Vagina (tissue), 2 donors: ENCODE measurements at regions not wholly inside any gene's neighbourhood (a gene's known extent, or its start where the extent isn't known, plus 50 kb on each side); places are given as distances from the start of the nearest gene placed in this dataset.

ENCODE experiments used
- DNase-seq, 2 donors: peaks; one replicate each; pipeline ENCODE4 v3.0.0-alpha.2; 2017; ENCODE audit errors: extremely low spot score in 2 of 2
- H3K27ac ChIP-seq: fragments of 200-600 bp; sonication (generic); one replicate; pipeline ENCODE4 v1.5.1; 2019
- H3K27me3 ChIP-seq: fragments of 200-600 bp; sonication (generic); one replicate; pipeline ENCODE4 v1.5.1; 2019
- H3K36me3 ChIP-seq, 2 donors: fragments of 200-600 bp; sonication (generic); one replicate each; pipeline ENCODE4 v1.5.1; 2017 to 2019
- H3K4me1 ChIP-seq: fragments of 200-600 bp; sonication (generic); one replicate; pipeline ENCODE4 v1.5.1; 2019
- H3K4me3 ChIP-seq, 2 donors: fragments of 200-600 bp; sonication (generic); 1 replicate in 1 of 2; 2 replicates in 1 of 2; pipeline ENCODE4 v1.5.1; 2016 to 2019
- H3K9me3 ChIP-seq: fragments of 200-600 bp; sonication (generic); one replicate; pipeline ENCODE4 v1.5.1; 2019
- CTCF ChIP-seq, 3 experiments: fragments of 450-650 bp in 2 of 3; fragments of 200-600 bp in 1 of 3; sonication (generic) in 1 of 3; IDR thresholded peaks; one replicate each; pipeline ENCODE4 v1.5.1; 2017 to 2019; ENCODE audit warnings: antibody characterized with exemption in 3 of 3, mild to moderate bottlenecking in 2 of 3, moderate library complexity in 2 of 3
- POLR2A ChIP-seq, 2 donors: fragments of 450-650 bp; IDR thresholded peaks; one replicate each; pipeline ENCODE4 v1.6.1; 2017; ENCODE audit warnings: antibody characterized with exemption in 2 of 2, mild to moderate bottlenecking in 2 of 2, moderate library complexity in 2 of 2
- POLR2AphosphoS5 ChIP-seq, 2 donors: sonication (generic); formaldehyde crosslinking; IDR thresholded peaks; one replicate each; pipeline ENCODE4 v1.9.0; 2017; ENCODE audit warnings: antibody characterized with exemption in 2 of 2, mild to moderate bottlenecking in 2 of 2, low read depth in 1 of 2; ENCODE audit not compliant: insufficient read depth in 1 of 2
- intact Hi-C: fragments of 100-400 bp; cut with DNase I; formaldehyde crosslinking; loops from one replicate; pipeline ENCODE4 v1.15.1; 2023

DNA sequence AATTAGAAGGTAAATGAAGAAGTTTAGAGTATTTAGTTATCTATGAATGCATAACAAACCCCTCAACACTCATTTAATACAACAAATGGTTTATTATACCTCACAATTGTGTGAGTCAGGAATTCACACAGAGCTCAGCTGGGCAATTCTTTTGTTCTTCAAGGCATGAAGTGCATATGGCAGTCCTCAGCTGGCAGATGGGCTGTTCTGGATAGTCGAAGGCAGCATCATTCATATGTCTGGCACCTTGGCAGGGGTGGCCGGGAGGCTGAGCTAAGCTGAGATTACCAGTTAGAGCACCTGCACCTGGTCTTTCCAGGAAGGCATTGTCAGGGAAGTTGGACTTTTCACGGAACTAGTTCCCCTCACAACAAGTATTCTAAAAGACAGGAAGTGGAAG lies 286.2 kb upstream of the DUSP10 start:
- intact Hi-C loops, result no loop called here
- no peaks in the 10 kb centered on the region for H3K4me1 ChIP-seq
- no peaks in the 10 kb centered on the region for H3K9me3 ChIP-seq
- no peaks in the 10 kb centered on the region for H3K27me3 ChIP-seq
- TF ChIP-seq CTCF (IDR thresholded peaks at IDR 0.05), result no peak
- no peak for TF ChIP-seq POLR2AphosphoS5 (IDR thresholded peaks at IDR 0.05; ENCODE audit: insufficient read depth in 1 of 2, low read depth in 1 of 2)
- TF ChIP-seq POLR2A (IDR thresholded peaks at IDR 0.05), result no peak
- DNase-seq, result no peak
- H3K36me3 ChIP-seq, result no peaks in the 10 kb centered on the region
- no peak overlapping the region for H3K27ac ChIP-seq
- H3K4me3 ChIP-seq, result no peak overlapping the region

- Histone ChIP-seq H3K27ac (no peak overlapping the region), H3K4me3 (no peak overlapping the region), H3K36me3 (no peaks in the 10 kb centered on the region), H3K9me3 (no peaks in the 10 kb centered on the region), H3K4me1 (no peaks in the 10 kb centered on the region), H3K27me3 (no peaks in the 10 kb centered on the region)
- intact Hi-C loops, result no loop called here
- DNase-seq, result no peak
- no peak for TF ChIP-seq POLR2AphosphoS5 (IDR thresholded peaks at IDR 0.05; ENCODE audit: insufficient read depth in 1 of 2, low read depth in 1 of 2)
- no peak for TF ChIP-seq POLR2A (IDR thresholded peaks at IDR 0.05)
- TF ChIP-seq CTCF (IDR thresholded peaks at IDR 0.05), result no peak
Observed at GRCh38 chr1:222026280-222026679, 284.4 kb upstream of the DUSP10 start.

GRCh38 chr1:222023025-222023424 lies 281.1 kb upstream of the DUSP10 start:
- Histone ChIP-seq H3K4me1 (no peaks in the 10 kb centered on the region), H3K4me3 (no peak overlapping the region), H3K36me3 (no peaks in the 10 kb centered on the region), H3K9me3 (no peaks in the 10 kb centered on the region), H3K27me3 (no peaks in the 10 kb centered on the region), H3K27ac (no peak overlapping the region)
- intact Hi-C loops, result no loop called here
- no peak for DNase-seq
- no peak for TF ChIP-seq CTCF (IDR thresholded peaks at IDR 0.05)
- no peak for TF ChIP-seq POLR2AphosphoS5 (IDR thresholded peaks at IDR 0.05; ENCODE audit: insufficient read depth in 1 of 2, low read depth in 1 of 2)
- no peak for TF ChIP-seq POLR2A (IDR thresholded peaks at IDR 0.05)

DNA sequence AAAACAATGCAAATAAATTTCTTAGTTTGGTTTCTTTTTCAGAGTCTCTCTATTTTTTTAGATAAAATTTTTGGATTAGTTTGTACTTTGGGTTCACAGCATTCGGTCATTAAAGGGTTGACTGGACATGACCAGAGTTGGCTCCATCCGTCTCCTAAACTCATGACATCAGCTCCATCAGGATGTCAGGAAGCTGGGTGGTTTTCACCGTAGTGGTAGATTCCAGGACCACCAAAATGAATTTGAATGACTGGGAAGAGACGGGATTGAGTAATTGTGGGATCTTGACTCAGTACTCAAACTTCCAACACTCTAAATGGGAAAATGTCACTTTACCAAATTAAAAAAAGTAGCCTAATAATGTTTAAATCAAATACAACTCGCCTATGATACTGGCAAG lies 279.2 kb upstream of the DUSP10 start:
- Histone ChIP-seq H3K36me3 (no peaks in the 10 kb centered on the region), H3K4me1 (no peaks in the 10 kb centered on the region), H3K27ac (no peak overlapping the region), H3K27me3 (no peaks in the 10 kb centered on the region), H3K9me3 (no peaks in the 10 kb centered on the region), H3K4me3 (no peak overlapping the region)
- intact Hi-C loops, result no loop called here
- no peak for DNase-seq
- TF ChIP-seq POLR2A (IDR thresholded peaks at IDR 0.05) (no peak), CTCF (IDR thresholded peaks at IDR 0.05) (no peak), POLR2AphosphoS5 (IDR thresholded peaks at IDR 0.05; ENCODE audit: insufficient read depth in 1 of 2, low read depth in 1 of 2) (no peak)

DNA sequence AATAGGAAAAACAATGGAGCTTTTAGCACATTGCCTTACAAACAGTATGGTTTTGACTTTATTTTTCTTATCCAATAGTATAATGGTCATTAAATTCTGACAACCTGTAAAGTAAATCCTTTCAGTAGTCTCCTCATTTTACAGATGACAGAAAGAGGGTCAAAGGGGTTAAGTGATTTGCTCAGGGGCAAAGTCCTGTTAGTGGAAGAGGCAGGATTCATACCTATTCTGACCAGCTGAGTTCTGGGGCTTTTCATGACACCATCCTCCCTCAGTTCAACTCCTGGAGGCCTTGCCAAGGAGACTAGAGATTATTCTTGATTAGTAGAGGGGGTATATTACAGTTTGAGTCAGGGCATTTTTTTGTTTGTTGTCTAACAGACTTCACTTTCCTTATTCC lies 278.7 kb upstream of the DUSP10 start:
- no peak for DNase-seq
- Histone ChIP-seq H3K9me3 (no peaks in the 10 kb centered on the region), H3K27me3 (no peaks in the 10 kb centered on the region), H3K4me1 (no peaks in the 10 kb centered on the region), H3K36me3 (no peaks in the 10 kb centered on the region), H3K4me3 (no peak overlapping the region), H3K27ac (no peak overlapping the region)
- intact Hi-C loops, result no loop called here
- TF ChIP-seq CTCF (IDR thresholded peaks at IDR 0.05) (no peak), POLR2A (IDR thresholded peaks at IDR 0.05) (no peak), POLR2AphosphoS5 (IDR thresholded peaks at IDR 0.05; ENCODE audit: insufficient read depth in 1 of 2, low read depth in 1 of 2) (no peak)
